Spleen (tissue), 7 donors: ENCODE measurements at regions not wholly inside any gene's neighbourhood (a gene's known extent, or its start where the extent isn't known, plus 50 kb on each side); places are given as distances from the start of the nearest gene placed in this dataset.

Source experiments
- POLR2A ChIP-seq, 3 donors: fragments of 450-650 bp; IDR thresholded peaks; one replicate each; pipeline ENCODE4 v1.5.1; 2017; ENCODE audit warnings: antibody characterized with exemption in 3 of 3, mild to moderate bottlenecking in 1 of 3
- TF ChIP-seq, protein P1 (sequence below), 11 experiments: fragments of 200-600 bp in 7 of 11; fragments of 450-650 bp in 4 of 11; sonication (generic) in 4 of 11; IDR thresholded peaks in 8 of 11; conservative IDR thresholded peaks in 3 of 11; 1 replicate in 7 of 11; 2 replicates in 4 of 11; pipeline versions ENCODE4 v1.4.0 to v1.8.0; 2016 to 2021; ENCODE audit warnings: antibody characterized with exemption in 11 of 11, inconsistent platforms in 4 of 11, mild to moderate bottlenecking in 1 of 11
- donor health status: DM: no; HTN: no; CAD: no; lungs with moderate emphysema.
- donor health status: DM: no; HTN: no; CAD: no.
- donor health status: DM: no; HTN: no; CAD: no.

DNA sequence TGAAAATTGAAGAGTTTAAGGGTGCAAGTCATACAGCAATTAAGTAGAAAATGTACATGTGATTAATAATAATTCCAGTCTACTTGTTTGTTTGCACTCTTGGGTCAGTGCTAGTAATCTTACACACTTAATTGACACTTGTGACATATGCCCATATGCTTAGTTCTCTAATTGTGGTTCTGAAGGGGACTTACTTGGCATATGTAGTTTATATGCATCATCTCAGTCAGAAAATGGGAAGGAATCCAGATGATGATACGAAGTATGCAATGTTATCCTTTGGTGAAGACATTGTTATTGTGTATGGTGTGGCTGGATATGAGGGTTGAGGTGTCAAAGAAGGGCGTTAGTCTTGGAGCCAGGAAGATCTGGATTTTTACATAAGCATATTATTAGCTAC, 193.5 kb upstream of the HDAC9 start:
- TF ChIP-seq, protein P1, sequence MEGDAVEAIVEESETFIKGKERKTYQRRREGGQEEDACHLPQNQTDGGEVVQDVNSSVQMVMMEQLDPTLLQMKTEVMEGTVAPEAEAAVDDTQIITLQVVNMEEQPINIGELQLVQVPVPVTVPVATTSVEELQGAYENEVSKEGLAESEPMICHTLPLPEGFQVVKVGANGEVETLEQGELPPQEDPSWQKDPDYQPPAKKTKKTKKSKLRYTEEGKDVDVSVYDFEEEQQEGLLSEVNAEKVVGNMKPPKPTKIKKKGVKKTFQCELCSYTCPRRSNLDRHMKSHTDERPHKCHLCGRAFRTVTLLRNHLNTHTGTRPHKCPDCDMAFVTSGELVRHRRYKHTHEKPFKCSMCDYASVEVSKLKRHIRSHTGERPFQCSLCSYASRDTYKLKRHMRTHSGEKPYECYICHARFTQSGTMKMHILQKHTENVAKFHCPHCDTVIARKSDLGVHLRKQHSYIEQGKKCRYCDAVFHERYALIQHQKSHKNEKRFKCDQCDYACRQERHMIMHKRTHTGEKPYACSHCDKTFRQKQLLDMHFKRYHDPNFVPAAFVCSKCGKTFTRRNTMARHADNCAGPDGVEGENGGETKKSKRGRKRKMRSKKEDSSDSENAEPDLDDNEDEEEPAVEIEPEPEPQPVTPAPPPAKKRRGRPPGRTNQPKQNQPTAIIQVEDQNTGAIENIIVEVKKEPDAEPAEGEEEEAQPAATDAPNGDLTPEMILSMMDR (IDR thresholded peaks at IDR 0.05 in 8 of 11, conservative IDR thresholded peaks at IDR 0.05 in 3 of 11), result no peak
- no peak for TF ChIP-seq POLR2A (IDR thresholded peaks at IDR 0.05)
